Aorta (tissue), 5 donors: ENCODE measurements at regions not wholly inside any gene's neighbourhood (a gene's known extent, or its start where the extent isn't known, plus 50 kb on each side); places are given as distances from the start of the nearest gene placed in this dataset.

Experiments
- ATAC-seq: fragments of 200-7000 bp; cut with Tn5 transposase; one replicate; pipeline ENCODE4 v1.9.1; 2022; ENCODE audit warnings: moderate library complexity; ENCODE audit not compliant: low FRiP score
- DNase-seq, 2 donors: peaks; one replicate each; pipeline ENCODE4 v3.0.0-alpha.2; 2020
- H3K27ac ChIP-seq, 2 donors: one replicate each; pipeline ENCODE4 v1.5.1; 2013; ENCODE audit warnings: low read length in 2 of 2, mild to moderate bottlenecking in 2 of 2, moderate library complexity in 2 of 2, control low read depth in 1 of 2, inconsistent platforms in 1 of 2, low read depth in 1 of 2
- H3K27me3 ChIP-seq, 2 donors: one replicate each; pipeline ENCODE4 v1.6.1; 2013; ENCODE audit warnings: control low read depth in 1 of 2, low read length in 1 of 2, mild to moderate bottlenecking in 1 of 2, moderate library complexity in 1 of 2; ENCODE audit not compliant: insufficient read depth in 2 of 2, control insufficient read depth in 1 of 2
- H3K36me3 ChIP-seq, 2 donors: one replicate each; pipeline ENCODE4 v1.6.1; 2013; ENCODE audit warnings: control low read depth in 1 of 2, low read length in 1 of 2, mild to moderate bottlenecking in 1 of 2; ENCODE audit not compliant: insufficient read depth in 2 of 2, control insufficient read depth in 1 of 2
- H3K4me1 ChIP-seq, 2 donors: one replicate each; pipeline ENCODE4 v1.6.1; 2013; ENCODE audit warnings: low read length in 2 of 2, control low read depth in 1 of 2, mild to moderate bottlenecking in 1 of 2, moderate library complexity in 1 of 2; ENCODE audit not compliant: insufficient read depth in 2 of 2, control insufficient read depth in 1 of 2
- H3K4me3 ChIP-seq, 2 donors: one replicate each; pipeline ENCODE4 v1.5.1; 2013; ENCODE audit warnings: low read length in 2 of 2, control low read depth in 1 of 2, mild to moderate bottlenecking in 1 of 2
- H3K9me3 ChIP-seq: one replicate; pipeline ENCODE4 v1.6.1; 2013; ENCODE audit warnings: mild to moderate bottlenecking, low read length; ENCODE audit not compliant: control insufficient read depth
- WGBS, 2 donors: extraction: QIAGEN DNeasy Blood & Tissue Kit; methylation state at CpG; one replicate each; pipeline ENCODE4 v1.1.7; 2013; 5-methylcytosine and 5-hydroxymethylcytosine counted together
- intact Hi-C, 2 donors: fragments of 100-400 bp; cut with DNase I; formaldehyde crosslinking; loops; one replicate each; pipeline versions ENCODE4 v1.14.2 to v1.15.0; 2022
- donor health status: healthy with polysubstance abuse.
- donor health status: Bipolar disorder and iron deficiency.
- donor health status: DM: no; HTN: no; CAD: no.
- donor health status: DM: no; HTN: no; CAD: no.
- donor health status: DM: yes; HTN: yes; CAD: no.

DNA sequence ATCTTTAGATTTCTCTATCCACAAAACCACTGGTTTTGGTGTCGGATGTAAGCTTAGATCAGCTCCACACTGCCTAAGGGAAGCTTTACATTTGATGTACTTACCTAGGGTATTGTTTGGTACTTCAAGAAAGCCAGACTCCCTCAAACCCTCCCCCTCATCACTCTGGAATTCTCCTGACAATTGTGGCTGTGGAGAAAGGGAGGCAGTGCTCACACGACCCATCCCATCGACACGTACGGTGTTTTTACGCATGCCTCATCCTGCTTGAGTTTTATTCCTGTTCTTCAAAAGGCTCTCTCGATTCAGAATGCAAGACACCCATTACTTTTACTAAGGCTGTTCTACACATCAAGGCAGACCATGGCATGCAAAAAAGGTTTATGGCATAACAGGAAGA is 67.3 kb upstream of the ONECUT1 start:
- 48 to 56% methylated on average over 7 of the region's 7 CpGs for WGBS, 2 donors
- H3K36me3 ChIP-seq: no peaks in the 10 kb centered on the region
- intact Hi-C loops: no loop called here
- H3K4me3 ChIP-seq: no peak overlapping the region
- H3K27ac ChIP-seq: no peak overlapping the region
- peaks cover 4% of the 10 kb centered on the region for H3K9me3 ChIP-seq
- no peaks in the 10 kb centered on the region for H3K27me3 ChIP-seq
- ATAC-seq (no peak), DNase-seq (no peak)
- no peaks in the 10 kb centered on the region for H3K4me1 ChIP-seq

- H3K4me3 ChIP-seq: no peak overlapping the region
- no peak overlapping the region for H3K27ac ChIP-seq
- WGBS, 2 donors: 88 to 91% methylated on average over 1 of the region's 1 CpG
- H3K4me1 ChIP-seq: no peaks in the 10 kb centered on the region
- H3K27me3 ChIP-seq: no peaks in the 10 kb centered on the region
- H3K36me3 ChIP-seq: no peaks in the 10 kb centered on the region
- peaks cover 4% of the 10 kb centered on the region for H3K9me3 ChIP-seq
- DNase-seq (no peak), ATAC-seq (no peak)
- intact Hi-C loops: no loop called here
These were observed 66.2 kb upstream of the ONECUT1 start for GRCh38 chr15:52856286-52856685.

- H3K27ac ChIP-seq: no peak overlapping the region
- WGBS, 2 donors: 30 to 52% methylated on average over 3 of the region's 3 CpGs
- H3K4me1 ChIP-seq: no peaks in the 10 kb centered on the region
- ATAC-seq (no peak), DNase-seq (no peak)
- H3K4me3 ChIP-seq: no peak overlapping the region
- no peaks in the 10 kb centered on the region for H3K27me3 ChIP-seq
- intact Hi-C loops: no loop called here
- H3K9me3 ChIP-seq: peaks cover 4% of the 10 kb centered on the region
- H3K36me3 ChIP-seq: no peaks in the 10 kb centered on the region
These were observed 65.0 kb upstream of the ONECUT1 start for GRCh38 chr15:52855157-52855556.

DNA sequence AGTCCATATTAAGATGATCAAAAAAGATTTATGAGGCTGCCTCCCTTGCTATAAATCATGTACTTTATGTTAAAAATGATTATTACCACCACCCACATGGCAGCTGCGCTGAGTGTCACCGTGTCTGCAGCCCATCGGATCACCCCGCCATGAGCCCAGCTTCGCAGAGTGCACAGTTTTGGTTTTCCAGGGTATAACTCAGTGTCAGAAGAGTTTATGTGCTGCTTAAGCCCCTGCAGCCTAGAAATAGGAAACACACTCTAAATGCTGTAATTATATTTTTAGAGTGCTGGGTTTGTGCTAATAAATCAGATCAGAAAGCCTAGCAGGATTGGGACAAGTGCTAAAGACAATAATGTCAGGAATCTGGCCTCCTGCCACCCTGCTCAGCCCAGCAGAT is 54.7 kb upstream of the ONECUT1 start:
- Histone ChIP-seq H3K9me3 (peaks cover 5% of the 10 kb centered on the region), H3K27me3 (peaks cover 0 to 3% of the 10 kb centered on the region in 2 donors), H3K4me3 (no peak overlapping the region), H3K27ac (no peak overlapping the region), H3K4me1 (no peaks in the 10 kb centered on the region), H3K36me3 (no peaks in the 10 kb centered on the region)
- DNase-seq (no peak), ATAC-seq (no peak)
- intact Hi-C loops: no loop called here
- WGBS, 2 donors: 8 to 27% methylated on average over 5 of the region's 5 CpGs
